ENCODE measurements at regions not wholly inside any gene's neighbourhood (a gene's known extent, or its start where the extent isn't known, plus 50 kb on each side); places are given as distances from the start of the nearest gene placed in this dataset.
A peak's percentile ranks its signal among the peaks of the same experiment; 100 is the strongest.

- TF ChIP-seq CTCF (IDR thresholded peaks at IDR 0.05; ENCODE audit: low read depth, low read length): no peak
Observed at GRCh38 chr5:145509336-145510136, 325.6 kb downstream of the PRELID2 start.

GRCh38 chr5:145506185-145506850 lies 328.8 kb downstream of the PRELID2 start:
- DNase-seq (ENCODE audit: extremely low read depth, low read depth): no peak

More at GRCh38 chr5:145509336-145510136, 325.6 kb downstream of the PRELID2 start:
- DNase-seq (ENCODE audit: extremely low read depth, low read depth): no peak

GRCh38 chr5:145502906-145503305 lies 332.2 kb downstream of the PRELID2 start:
- no peak for DNase-seq (ENCODE audit: extremely low read depth, low read depth)
- no peak for TF ChIP-seq CTCF (IDR thresholded peaks at IDR 0.05; ENCODE audit: low read depth, low read length)

More at GRCh38 chr5:145506185-145506850, 328.8 kb downstream of the PRELID2 start:
- TF ChIP-seq CTCF (IDR thresholded peaks at IDR 0.05; ENCODE audit: low read depth, low read length): no peak

GRCh38 chr5:145500710-145501109 lies 334.4 kb downstream of the PRELID2 start:
- no peak for DNase-seq (ENCODE audit: extremely low read depth, low read depth)
- no peak for TF ChIP-seq CTCF (IDR thresholded peaks at IDR 0.05; ENCODE audit: low read depth, low read length)

- TF ChIP-seq CTCF (IDR thresholded peaks at IDR 0.05; ENCODE audit: low read depth, low read length): no peak
- DNase-seq (ENCODE audit: extremely low read depth, low read depth): no peak
Observed at GRCh38 chr5:145499483-145499882, 335.7 kb downstream of the PRELID2 start.

- TF ChIP-seq CTCF (IDR thresholded peaks at IDR 0.05; ENCODE audit: low read depth, low read length): no peak
- DNase-seq (ENCODE audit: extremely low read depth, low read depth): no peak
Observed at GRCh38 chr5:145497052-145497451, 338.1 kb downstream of the PRELID2 start.

- DNase-seq (ENCODE audit: extremely low read depth, low read depth): peak; percentile 35
- TF ChIP-seq CTCF (IDR thresholded peaks at IDR 0.05; ENCODE audit: low read depth, low read length): no peak
Observed at GRCh38 chr5:145495741-145496140, 339.4 kb downstream of the PRELID2 start.

All from AG09319 (cell line).